Left renal cortex interstitium (tissue), 4 donors: ENCODE measurements at regions not wholly inside any gene's neighbourhood (a gene's known extent, or its start where the extent isn't known, plus 50 kb on each side); places are given as distances from the start of the nearest gene placed in this dataset.
"Not testable (repeated sequence)": the region's sequence is repeated elsewhere in the genome, so short reads cannot be mapped to it uniquely, and the experiment has no call there.

Source experiments
- DNase-seq, 4 donors: peaks; one replicate each; pipeline ENCODE4 v3.0.0-alpha.2; 2013; ENCODE audit warnings: low read depth in 4 of 4, low spot score in 2 of 4, missing footprints in 1 of 4

DNA sequence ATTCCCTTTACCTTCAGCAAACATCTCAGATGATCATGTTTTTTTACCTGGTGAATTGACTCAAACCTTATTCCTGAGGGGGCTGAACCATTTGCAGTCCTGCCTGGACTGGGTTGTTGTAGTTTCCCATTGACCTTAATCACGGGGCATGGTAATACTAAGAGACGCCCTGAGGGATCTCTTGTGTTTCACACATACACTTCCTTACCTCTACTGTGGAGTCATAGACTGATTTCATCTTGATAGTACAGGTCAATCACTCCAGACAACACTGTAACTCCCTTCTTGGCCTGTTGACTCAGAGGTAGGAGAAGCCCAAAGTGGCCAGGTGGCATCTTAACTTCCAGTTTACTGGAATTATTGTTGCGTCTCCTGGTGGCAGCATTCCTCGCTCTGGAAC, 1064.0 kb upstream of the PCDH10 start:
- no peak for DNase-seq

- DNase-seq = no peak
These were observed 1055.1 kb upstream of the PCDH10 start for GRCh38 chr4:132094017-132094416.

DNA sequence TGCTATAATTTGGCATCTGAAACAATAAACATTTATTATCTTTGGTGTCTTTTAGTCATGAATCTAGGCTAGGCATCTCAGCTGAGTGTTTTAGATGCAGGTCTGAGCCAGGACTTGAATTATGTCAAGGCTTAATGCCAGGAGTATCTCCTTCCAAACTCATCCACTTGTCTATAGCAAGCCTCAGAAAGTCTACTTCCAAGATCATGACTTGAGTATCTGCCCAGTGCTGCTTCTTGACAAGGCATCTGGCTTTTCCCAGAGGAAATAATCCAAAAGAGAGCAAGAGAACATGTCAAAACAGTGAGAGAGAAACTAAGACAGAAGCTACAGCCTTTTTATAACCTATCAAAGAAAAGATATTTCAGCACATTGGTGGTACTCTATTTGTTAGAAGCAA, 1052.1 kb upstream of the PCDH10 start:
- DNase-seq = no peak

DNA sequence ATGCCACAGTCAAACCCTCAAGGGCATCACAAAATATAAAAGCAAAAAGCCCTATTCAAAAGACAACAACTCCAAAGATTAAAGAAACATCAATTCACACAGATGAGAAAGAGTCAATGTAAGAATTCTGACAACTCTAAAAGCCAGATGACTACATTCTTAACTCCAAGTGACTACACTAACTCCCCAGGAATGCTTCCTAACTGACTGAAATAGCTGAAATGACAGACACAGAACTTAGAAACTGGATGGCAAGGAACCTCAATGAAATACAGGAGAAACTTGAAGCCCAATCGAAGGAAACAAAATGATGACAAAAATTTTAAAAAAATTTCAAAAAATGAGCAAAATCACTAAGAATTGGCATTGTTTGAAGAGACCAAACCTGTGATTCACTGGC, 1047.6 kb upstream of the PCDH10 start:
- DNase-seq = no peak

DNA sequence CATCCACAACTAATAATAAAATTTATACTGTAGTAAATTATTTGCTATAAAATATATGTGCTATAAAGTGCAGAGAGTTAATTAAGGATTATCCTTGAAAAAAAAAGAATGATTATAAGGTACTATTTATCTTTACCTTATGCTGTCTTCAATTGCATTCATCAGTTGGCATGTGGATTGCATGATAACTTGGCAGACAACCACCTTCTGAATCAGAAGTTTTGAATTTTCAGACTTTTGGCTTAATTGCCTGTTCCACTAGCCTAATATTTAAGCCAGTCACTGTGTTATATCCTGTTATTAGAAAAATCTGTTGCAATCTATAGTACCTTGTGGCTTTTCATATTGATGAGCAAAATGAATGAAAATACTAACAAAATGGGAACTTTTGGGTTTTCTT, 1040.3 kb upstream of the PCDH10 start:
- DNase-seq = no peak

DNA sequence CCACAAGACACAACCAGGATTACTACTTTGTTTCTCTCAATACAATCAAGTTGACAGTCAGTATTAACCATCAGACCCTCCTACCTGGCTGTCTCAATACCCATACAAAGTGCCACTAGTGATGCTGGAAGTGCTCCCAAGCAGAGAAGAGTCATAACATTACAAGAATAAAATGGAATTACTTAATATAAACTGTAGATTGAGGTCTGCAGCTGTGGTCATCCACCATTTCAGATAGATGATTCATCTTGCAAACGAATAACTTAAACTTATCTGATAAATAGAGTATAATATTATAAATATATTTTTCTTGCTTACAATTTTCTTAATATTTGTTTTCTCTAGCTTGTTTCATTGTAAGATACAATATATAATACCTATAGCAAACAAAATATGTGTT, 1034.2 kb upstream of the PCDH10 start:
- DNase-seq = no peak

GRCh38 chr4:132122741-132123140, 1026.4 kb upstream of the PCDH10 start:
- DNase-seq = not testable (repeated sequence)

DNA sequence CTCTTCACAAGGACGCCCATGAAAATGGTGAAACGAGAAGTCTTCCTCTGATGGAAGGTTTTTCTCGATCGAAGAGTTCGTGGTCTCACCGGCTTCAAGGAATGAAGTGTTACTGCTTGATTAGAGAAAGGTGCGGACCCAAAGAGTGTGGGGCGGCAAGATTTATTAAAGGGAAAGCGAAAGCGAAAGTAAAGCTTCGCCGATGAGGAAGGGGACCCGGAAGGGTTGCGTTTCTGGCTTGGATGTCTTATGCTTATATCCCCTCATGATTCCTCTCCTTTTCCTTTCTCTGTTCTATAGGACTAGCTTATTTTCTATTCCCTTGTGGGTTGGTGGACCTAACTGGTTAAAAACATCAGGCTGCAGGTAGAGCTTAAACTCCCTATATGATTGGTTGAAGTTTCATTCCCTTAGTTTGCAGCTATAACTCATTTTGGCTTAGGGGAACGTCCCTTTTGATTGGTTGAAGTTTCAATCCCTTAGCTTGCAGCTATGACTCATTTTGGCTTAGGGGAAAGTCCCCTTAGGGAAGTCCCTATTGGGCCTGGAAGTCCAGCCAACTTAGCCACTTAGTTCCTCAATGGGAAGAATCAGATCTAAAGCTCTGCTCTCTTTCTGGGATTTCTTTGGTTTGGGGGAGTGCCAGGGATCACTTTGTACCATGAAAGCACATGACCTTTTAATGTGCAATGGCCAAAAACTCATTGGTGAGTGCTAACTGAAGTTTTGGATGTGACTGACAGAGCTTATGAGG, 1025.0 kb upstream of the PCDH10 start:
- DNase-seq = no peak

GRCh38 chr4:132124624-132124974, 1024.5 kb upstream of the PCDH10 start:
- no peak for DNase-seq

- DNase-seq = no peak
These were observed 1024.0 kb upstream of the PCDH10 start for GRCh38 chr4:132125131-132125530.

DNA sequence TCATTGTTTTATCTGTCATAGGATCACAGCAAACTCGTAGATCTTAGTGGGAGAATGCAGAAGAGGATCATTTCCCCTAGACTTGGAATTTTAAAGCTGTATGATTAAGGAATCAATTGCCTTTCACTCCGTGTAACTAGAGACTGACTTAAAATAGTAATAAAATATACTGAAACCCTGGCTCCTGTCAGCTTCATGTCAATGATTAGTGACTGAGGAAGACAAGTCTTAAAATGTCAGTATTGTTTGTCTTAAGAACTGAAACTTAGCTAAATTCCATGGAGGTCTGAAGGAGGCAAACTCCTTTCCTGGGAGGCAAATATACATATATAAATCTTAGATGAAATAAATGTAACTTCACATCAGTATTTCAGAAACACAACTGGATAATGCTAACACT, 1016.7 kb upstream of the PCDH10 start:
- DNase-seq = no peak

GRCh38 chr4:132169660-132170059, 979.4 kb upstream of the PCDH10 start:
- no peak for DNase-seq

DNA sequence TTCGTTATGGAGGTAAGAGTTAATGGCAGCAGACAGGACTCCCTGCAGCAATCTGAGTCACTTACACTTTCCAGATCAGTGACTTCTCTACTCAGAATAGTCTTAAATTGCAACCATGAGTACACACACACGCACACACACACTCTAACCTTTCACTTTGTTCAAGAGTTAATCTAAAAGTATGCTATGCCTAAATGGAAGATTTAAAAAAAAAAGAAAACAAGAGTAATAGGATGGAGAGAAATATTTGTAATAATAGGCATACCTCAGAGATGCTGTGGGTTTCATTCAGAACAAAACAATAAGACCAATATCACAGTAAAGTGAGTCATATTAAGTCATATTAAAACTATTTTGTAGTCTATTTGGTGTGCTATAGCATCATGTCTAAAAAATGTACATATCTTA, 969.1 kb upstream of the PCDH10 start:
- no peak for DNase-seq

- DNase-seq = no peak
These were observed 953.9 kb upstream of the PCDH10 start for GRCh38 chr4:132195176-132195575.

GRCh38 chr4:132203618-132204017, 945.5 kb upstream of the PCDH10 start:
- DNase-seq = no peak

- no peak for DNase-seq
These were observed 934.6 kb upstream of the PCDH10 start for GRCh38 chr4:132214519-132214918.

DNA sequence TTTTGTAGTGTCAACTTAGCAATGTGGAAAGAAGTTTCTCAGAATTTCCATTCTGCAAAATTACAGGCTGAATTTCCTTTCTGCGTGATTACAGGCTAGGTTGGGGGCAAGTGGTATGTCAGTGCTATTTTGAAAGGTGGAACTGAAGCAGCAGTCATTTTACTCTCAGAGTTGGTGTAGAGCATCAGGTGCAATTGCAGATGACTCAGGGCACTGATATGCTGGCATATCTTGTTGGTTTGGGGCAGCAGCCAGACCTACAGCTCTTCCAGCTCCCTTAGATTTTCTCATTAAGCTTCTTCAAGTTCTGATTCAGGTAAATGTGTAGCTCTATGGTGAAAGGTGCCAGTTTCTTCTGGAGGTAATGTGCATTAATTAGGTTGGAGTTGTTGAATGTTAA, 930.7 kb upstream of the PCDH10 start:
- no peak for DNase-seq

DNA sequence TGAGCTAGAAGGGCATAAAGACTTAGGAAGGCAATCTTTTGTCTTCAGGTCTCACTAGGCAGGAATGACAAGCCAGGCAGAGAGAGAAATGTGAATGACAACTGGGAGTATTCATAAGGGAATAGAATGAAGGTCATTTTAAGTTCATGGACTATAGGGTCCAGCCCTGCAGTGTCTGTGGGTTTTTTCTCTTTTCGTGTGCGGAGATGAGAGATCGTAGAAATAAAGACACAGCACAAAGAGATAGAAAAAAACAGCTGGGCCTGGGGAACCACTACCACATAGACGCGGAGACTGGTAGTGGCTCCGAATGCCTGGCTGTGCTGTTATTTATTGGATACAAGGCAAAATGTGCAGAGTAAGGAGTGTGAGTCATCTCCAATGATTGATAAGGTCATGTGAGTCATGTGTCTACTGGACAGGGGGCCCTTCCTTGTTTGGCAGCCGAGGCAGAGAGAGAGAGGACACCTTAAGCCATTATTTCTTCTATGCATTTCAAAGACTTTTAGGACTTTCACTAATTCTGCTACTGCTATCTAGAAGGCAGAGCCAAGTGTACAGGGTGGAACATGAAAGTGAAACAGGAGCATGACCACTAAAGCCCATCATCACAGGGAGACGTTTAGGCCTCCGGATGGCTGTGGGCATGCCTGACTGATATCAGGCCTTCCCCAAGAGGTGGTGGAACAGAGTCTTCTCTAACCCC, 921.8 kb upstream of the PCDH10 start:
- DNase-seq = no peak

GRCh38 chr4:132227857-132228165, 921.3 kb upstream of the PCDH10 start:
- DNase-seq = not testable (repeated sequence)

DNA sequence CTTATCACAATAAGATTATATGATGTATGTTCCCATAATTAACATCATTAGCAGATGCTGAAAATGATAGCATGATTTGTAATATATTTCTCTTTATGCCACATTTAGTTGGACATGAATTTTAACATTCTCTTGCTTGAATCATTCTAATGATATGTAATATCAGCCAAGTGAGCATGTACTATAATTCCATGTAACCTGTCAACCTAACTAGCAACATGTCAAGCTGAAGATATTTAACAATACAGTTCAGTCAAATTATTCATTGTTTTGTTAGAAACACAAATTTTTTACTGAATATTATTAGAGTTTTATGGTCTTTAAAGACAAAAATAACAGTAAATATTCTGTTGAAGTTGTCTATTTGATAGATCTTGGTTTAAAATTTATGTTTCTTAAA, 920.4 kb upstream of the PCDH10 start:
- DNase-seq = no peak

- DNase-seq = no peak
These were observed 919.1 kb upstream of the PCDH10 start for GRCh38 chr4:132230025-132230424.

DNA sequence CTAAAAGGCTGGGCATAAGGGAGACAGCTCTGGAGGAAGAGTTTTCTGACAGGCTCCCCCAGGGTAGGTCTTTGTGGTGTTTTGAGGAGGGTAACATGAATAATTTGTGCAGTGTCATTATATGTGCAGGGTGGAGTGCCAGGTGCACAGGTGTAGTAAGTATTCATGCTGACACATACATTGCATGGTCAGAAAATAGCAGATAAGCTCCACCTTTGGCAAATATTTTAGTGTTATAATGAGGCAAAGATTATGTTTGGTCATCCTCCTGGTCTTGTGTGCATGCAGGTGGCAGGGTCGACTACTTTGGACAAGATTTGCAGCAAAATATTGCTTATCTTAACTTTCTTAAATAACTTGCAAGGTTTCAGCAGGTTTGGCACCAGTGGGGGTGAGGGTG, 910.4 kb upstream of the PCDH10 start:
- DNase-seq = no peak

DNA sequence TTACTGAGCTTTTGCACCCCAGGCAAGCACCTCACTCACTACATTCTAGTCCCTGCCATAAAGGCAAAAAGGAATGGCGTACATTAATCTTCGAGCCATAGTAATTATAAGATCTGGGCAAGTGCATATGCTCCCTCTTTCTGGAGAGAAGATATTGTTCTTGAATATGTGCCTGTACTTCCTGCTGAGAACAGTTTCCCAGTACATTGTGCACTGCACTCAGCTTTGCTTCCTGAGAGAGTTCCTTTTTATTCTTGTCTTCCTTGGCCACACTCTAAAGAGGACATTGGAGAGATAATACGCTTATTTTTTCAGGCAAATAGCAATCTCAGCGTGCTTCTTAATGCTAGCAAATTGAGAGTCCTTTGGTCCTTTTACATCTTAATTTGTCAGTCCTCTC, 909.0 kb upstream of the PCDH10 start:
- DNase-seq = no peak
